Panc1 (cell line): ENCODE measurements at regions not wholly inside any gene's neighbourhood (a gene's known extent, or its start where the extent isn't known, plus 50 kb on each side); places are given as distances from the start of the nearest gene placed in this dataset.
A peak's percentile ranks its signal among the peaks of the same experiment; 100 is the strongest.

Source experiments
- ATAC-seq: fragments of 200-7000 bp; cut with Tn5 transposase; 2 replicates; pipeline ENCODE4 v1.9.1; 2020; ENCODE audit warnings: mild to moderate bottlenecking, moderate library complexity
- BruUV-seq: library from RNA; stranded (reverse); fragments of 400-500 nt; replicated peaks from 2 replicates; lab custom pipeline; 2021; lab: Mats Ljungman, UMichigan
- CTCF ChIA-PET: fragments of 300-600 bp; sonication (Branson Sonifier 250); formaldehyde crosslinking; loops from one replicate; lab custom pipeline; 2022; ENCODE audit warnings: antibody characterized with exemption; lab: Charles Lee
- POLR2A ChIA-PET: fragments of 300-600 bp; sonication (Branson Sonifier 250); formaldehyde crosslinking; loops from one replicate; lab custom pipeline; 2022; ENCODE audit warnings: antibody characterized with exemption; lab: Charles Lee
- DNase-seq: peaks from one replicate; pipeline ENCODE4 v3.0.0-alpha.2; 2010; ENCODE audit warnings: low read depth, low spot score
- H3K27ac ChIP-seq: 2 replicates; pipeline ENCODE4 v1.5.1; 2011; ENCODE audit warnings: mild to moderate bottlenecking, low read length, inconsistent platforms
- H3K27me3 ChIP-seq: fragments of 200-500 bp; sonication (Bioruptor generic); 2 replicates; pipeline ENCODE4 v1.6.0; 2014; ENCODE audit warnings: low read length, inconsistent platforms; ENCODE audit not compliant: control insufficient read depth, insufficient read depth
- H3K36me3 ChIP-seq: fragments of 200-500 bp; sonication (Bioruptor generic); 2 replicates; pipeline ENCODE4 v1.5.1; 2014; ENCODE audit warnings: inconsistent platforms, mild to moderate bottlenecking, low read length, moderate library complexity; ENCODE audit not compliant: control insufficient read depth, insufficient read depth
- H3K4me1 ChIP-seq: 2 replicates; pipeline ENCODE4 v1.5.1; 2011; ENCODE audit warnings: inconsistent platforms, mild to moderate bottlenecking, low read length, moderate library complexity; ENCODE audit not compliant: control insufficient read depth, insufficient read depth
- H3K4me3 ChIP-seq, 2 experiments: 2 replicates each; pipeline ENCODE4 v1.5.1; 2011 to 2012; ENCODE audit warnings: low read depth in 2 of 2, low read length in 2 of 2, mild to moderate bottlenecking in 2 of 2, inconsistent platforms in 1 of 2, moderate library complexity in 1 of 2
- H3K9me3 ChIP-seq: fragments of 200-500 bp; sonication (Bioruptor generic); 2 replicates; pipeline ENCODE4 v1.5.1; 2014; ENCODE audit warnings: low read depth, mild to moderate bottlenecking, inconsistent platforms, low read length, moderate library complexity; ENCODE audit not compliant: control insufficient read depth, insufficient read depth
- CTCF ChIP-seq: fragments of 450-650 bp; IDR thresholded peaks from 2 replicates; pipeline ENCODE4 v1.5.1; 2017; ENCODE audit warnings: mild to moderate bottlenecking
- POLR2AphosphoS5 ChIP-seq: IDR thresholded peaks from 2 replicates; pipeline ENCODE4 v1.6.1; 2012; ENCODE audit warnings: mild to moderate bottlenecking, low read depth, low read length, moderate library complexity
- REST ChIP-seq, 2 experiments: IDR thresholded peaks; 2 replicates each; pipeline ENCODE4 v1.6.1; 2011 to 2012; ENCODE audit warnings: low read depth in 2 of 2, control low read depth in 1 of 2, low read length in 1 of 2, mild to moderate bottlenecking in 1 of 2, moderate library complexity in 1 of 2; ENCODE audit not compliant: insufficient read depth in 1 of 2
- SIN3A ChIP-seq: IDR thresholded peaks from 2 replicates; pipeline ENCODE4 v1.6.1; 2012; ENCODE audit warnings: low read depth, mild to moderate bottlenecking, low read length, moderate library complexity, borderline replicate concordance; ENCODE audit not compliant: insufficient read depth
- TCF7L2 ChIP-seq: IDR thresholded peaks from 2 replicates; pipeline ENCODE4 v1.6.1; 2011; ENCODE audit warnings: mild to moderate bottlenecking, low read depth, low read length, inconsistent platforms
- in situ Hi-C: cut with HindIII; loops from 2 replicates; pipeline ENCODE4 v1.10.0; 2016; ENCODE audit warnings: low sequenced_read_pairs, low pct_unique_long_range_greater_than_20kb
- intact Hi-C: fragments of 100-400 bp; cut with micrococcal nuclease; formaldehyde crosslinking; loops from one replicate; pipeline ENCODE4 v1.10.0; 2022; ENCODE audit not compliant: unreplicated experiment

GRCh38 chr12:89948271-89949175, 239.9 kb upstream of the ATP2B1 start:
- Histone ChIP-seq H3K9me3 (no peaks in the 10 kb centered on the region), H3K4me3 (no peak overlapping the region), H3K27ac (peak overlapping the region; percentile 81), H3K27me3 (no peaks in the 10 kb centered on the region), H3K36me3 (no peaks in the 10 kb centered on the region), H3K4me1 (peaks cover 28% of the 10 kb centered on the region)
- TF ChIP-seq TCF7L2 (no peak), POLR2AphosphoS5 (no peak), REST (IDR thresholded peaks at IDR 0.05; ENCODE audit: insufficient read depth in 1 of 2, low read depth in 2 of 2, low read length in 1 of 2) (no peak), CTCF (no peak), SIN3A (no peak)
- DNase-seq (no peak), ATAC-seq (no peak)
- no TSS peak for BruUV-seq
- in situ Hi-C loops, result no loop called here
- POLR2A ChIA-PET, result interaction anchor here (0.7 kb wide), 1 partner anchor 204 kb away, joined by 3 read pairs; no protein-coding TSS in a partner anchor
- CTCF ChIA-PET, result no interaction called here
- intact Hi-C loops, result loop anchor here (5.0 kb wide), 1 partner anchor 241 kb away; the partner anchor contains the start of gene ATP2B1

GRCh38 chr12:89947437-89948270, 239.0 kb upstream of the ATP2B1 start:
- Histone ChIP-seq H3K9me3 (no peaks in the 10 kb centered on the region), H3K27ac (peak overlapping the region; percentile 81), H3K27me3 (no peaks in the 10 kb centered on the region), H3K36me3 (no peaks in the 10 kb centered on the region), H3K4me3 (peak overlapping the region in 1 of 2 experiments; percentile 7; a peak in 1 of 4 replicates), H3K4me1 (peaks cover 28% of the 10 kb centered on the region)
- BruUV-seq, result no TSS peak
- ChIA-PET POLR2A (interaction anchor here (0.7 kb wide), 1 partner anchor 203 kb away, joined by 3 read pairs; no protein-coding TSS in a partner anchor), CTCF (no interaction called here)
- in situ Hi-C loops, result no loop called here
- TF ChIP-seq POLR2AphosphoS5 (no peak), TCF7L2 (peak; percentile 30; the same call in 1 of the 2 replicates)
- intact Hi-C loops, result loop anchor here (5.0 kb wide), 1 partner anchor 240 kb away; the partner anchor contains the start of gene ATP2B1
- peak; percentile 38 for DNase-seq
- peak; percentile 74 for ATAC-seq
